MCF 10A (cell line): ENCODE measurements at regions not wholly inside any gene's neighbourhood (a gene's known extent, or its start where the extent isn't known, plus 50 kb on each side); places are given as distances from the start of the nearest gene placed in this dataset.

Experiments
- BruUV-seq: library from RNA; stranded (reverse); fragments of 400-500 nt; replicated peaks from 2 replicates; lab custom pipeline; 2021; lab: Mats Ljungman, UMichigan
- CTCF ChIA-PET: fragments of 300-600 bp; sonication (Branson Sonifier 250); formaldehyde crosslinking; extraction: SDS; loops from one replicate; lab custom pipeline; 2021; ENCODE audit warnings: antibody characterized with exemption, inconsistent platforms; lab: Yijun Ruan, JAX
- POLR2A ChIA-PET: fragments of 300-600, 350-650 bp; sonication (Branson Sonifier 250); formaldehyde crosslinking; extraction: SDS; loops from one replicate; lab custom pipeline; 2020; ENCODE audit warnings: antibody characterized with exemption, inconsistent platforms; lab: Yijun Ruan, JAX
- DNase-seq: peaks from one replicate; pipeline ENCODE4 v3.0.0-alpha.2; 2018; ENCODE audit not compliant: unreplicated experiment
- H3K27ac Mint-ChIP-seq: one replicate; pipeline ENCODE4 v1.8.0; 2022; ENCODE audit warnings: mild to moderate bottlenecking, low read depth, mixed read lengths; ENCODE audit not compliant: unreplicated experiment
- H3K27me3 Mint-ChIP-seq: one replicate; pipeline ENCODE4 v1.8.0; 2022; ENCODE audit warnings: mixed read lengths; ENCODE audit not compliant: insufficient read depth, unreplicated experiment
- H3K36me3 Mint-ChIP-seq: one replicate; pipeline ENCODE4 v1.8.0; 2022; ENCODE audit warnings: mild to moderate bottlenecking, moderate library complexity, mixed read lengths; ENCODE audit not compliant: insufficient read depth, unreplicated experiment
- H3K4me1 Mint-ChIP-seq: one replicate; pipeline ENCODE4 v1.8.0; 2022; ENCODE audit warnings: mixed read lengths; ENCODE audit not compliant: insufficient read depth, unreplicated experiment
- H3K4me3 Mint-ChIP-seq: one replicate; pipeline ENCODE4 v1.8.0; 2022; ENCODE audit warnings: mild to moderate bottlenecking, moderate library complexity, mixed read lengths; ENCODE audit not compliant: unreplicated experiment
- H3K9me3 Mint-ChIP-seq: one replicate; pipeline ENCODE4 v1.8.0; 2022; ENCODE audit warnings: mixed read lengths; ENCODE audit not compliant: unreplicated experiment
- CTCF ChIP-seq: fragments of 200-600 bp; IDR thresholded peaks from one replicate; pipeline ENCODE4 v1.8.0; 2022; ENCODE audit warnings: antibody characterized with exemption, mild to moderate bottlenecking; ENCODE audit not compliant: unreplicated experiment
- intact Hi-C: fragments of 100-400 bp; cut with micrococcal nuclease; formaldehyde crosslinking; loops from 2 replicates; pipeline ENCODE4 v1.14.1; 2022

GRCh38 chr13:21902709-21903098 is 231.8 kb downstream of the FGF9 start:
- Mint-ChIP-seq H3K4me3 (no peak overlapping the region), H3K9me3 (no peaks in the 10 kb centered on the region), H3K4me1 (no peaks in the 10 kb centered on the region), H3K27ac (no peak overlapping the region), H3K27me3 (peaks cover 14% of the 10 kb centered on the region), H3K36me3 (no peaks in the 10 kb centered on the region)
- TF ChIP-seq CTCF, result no peak
- DNase-seq, result no peak
- ChIA-PET CTCF (no interaction called here), POLR2A (no interaction called here)
- intact Hi-C loops, result no loop called here
- no TSS peak for BruUV-seq

GRCh38 chr13:21905486-21905885 is 234.6 kb downstream of the FGF9 start:
- H3K4me3 Mint-ChIP-seq, result no peak overlapping the region
- DNase-seq, result no peak
- H3K27me3 Mint-ChIP-seq, result peaks cover 14% of the 10 kb centered on the region
- no peaks in the 10 kb centered on the region for H3K36me3 Mint-ChIP-seq
- no peak overlapping the region for H3K27ac Mint-ChIP-seq
- no TSS peak for BruUV-seq
- intact Hi-C loops, result no loop called here
- peaks cover 5% of the 10 kb centered on the region for H3K4me1 Mint-ChIP-seq
- CTCF ChIA-PET, result no interaction called here
- TF ChIP-seq CTCF, result no peak
- no peaks in the 10 kb centered on the region for H3K9me3 Mint-ChIP-seq
- POLR2A ChIA-PET, result no interaction called here

GRCh38 chr13:21909331-21909730 is 238.5 kb downstream of the FGF9 start:
- DNase-seq, result no peak
- Mint-ChIP-seq H3K9me3 (no peaks in the 10 kb centered on the region), H3K4me3 (no peak overlapping the region), H3K4me1 (peaks cover 5% of the 10 kb centered on the region), H3K36me3 (no peaks in the 10 kb centered on the region), H3K27me3 (no peaks in the 10 kb centered on the region), H3K27ac (no peak overlapping the region)
- no TSS peak for BruUV-seq
- intact Hi-C loops, result no loop called here
- ChIA-PET CTCF (interaction anchor here (0.6 to 0.7 kb wide), 3 partner anchors 271 to 285 kb away, joined by 3 read pairs; no protein-coding TSS in a partner anchor), POLR2A (no interaction called here)
- TF ChIP-seq CTCF, result no peak

GRCh38 chr13:21910546-21910945 is 239.7 kb downstream of the FGF9 start:
- H3K36me3 Mint-ChIP-seq, result no peaks in the 10 kb centered on the region
- H3K4me3 Mint-ChIP-seq, result no peak overlapping the region
- POLR2A ChIA-PET, result interaction anchor here (0.8 kb wide), 1 partner anchor 13 kb away, joined by 3 read pairs; no protein-coding TSS in a partner anchor
- CTCF ChIA-PET, result interaction anchor here (0.7 to 1.1 kb wide), 3 partner anchors 27 to 88 kb away, joined by 3 read pairs; no protein-coding TSS in a partner anchor
- BruUV-seq, result no TSS peak
- TF ChIP-seq CTCF, result no peak
- H3K4me1 Mint-ChIP-seq, result peaks cover 5% of the 10 kb centered on the region
- DNase-seq, result no peak
- no peaks in the 10 kb centered on the region for H3K27me3 Mint-ChIP-seq
- no peak overlapping the region for H3K27ac Mint-ChIP-seq
- intact Hi-C loops, result loop anchor here (10.0 kb wide), 1 partner anchor 194 kb away; no protein-coding TSS in a partner anchor
- no peaks in the 10 kb centered on the region for H3K9me3 Mint-ChIP-seq
